IMR-90 (cell line): ENCODE measurements at regions not wholly inside any gene's neighbourhood (a gene's known extent, or its start where the extent isn't known, plus 50 kb on each side); places are given as distances from the start of the nearest gene placed in this dataset.

ENCODE experiments used
- ATAC-seq: fragments of 200-7000 bp; cut with Tn5 transposase; 2 replicates; pipeline ENCODE4 v1.9.1; 2020; ENCODE audit warnings: low read depth, mild to moderate bottlenecking, moderate library complexity
- BruUV-seq: library from RNA; stranded (reverse); fragments of 400-500 nt; replicated peaks from 2 replicates; lab custom pipeline; 2021; lab: Mats Ljungman, UMichigan
- CTCF ChIA-PET: fragments of 300-600 bp; formaldehyde crosslinking; extraction: SDS; loops from one replicate; lab custom pipeline; 2021; ENCODE audit warnings: antibody characterized with exemption; lab: Yijun Ruan, JAX
- POLR2A ChIA-PET: fragments of 300-600 bp; sonication (Branson Sonifier 250); formaldehyde crosslinking; loops from one replicate; lab custom pipeline; 2022; ENCODE audit warnings: antibody characterized with exemption; ENCODE audit not compliant: unreplicated experiment; lab: Charles Lee
- DNase-seq: peaks from one replicate; pipeline ENCODE4 v3.0.0; 2013
- H2AFZ ChIP-seq: replicated peaks from 2 replicates; pipeline ENCODE3; 2013; ENCODE audit warnings: low read length, mild to moderate bottlenecking; ENCODE audit not compliant: poor library complexity
- H2AK5ac ChIP-seq: 2 replicates; pipeline ENCODE4 v1.6.1; 2013; ENCODE audit warnings: low read depth, low read length, inconsistent platforms
- H2AK9ac ChIP-seq: replicated peaks from 2 replicates; pipeline ENCODE3; 2013; ENCODE audit warnings: mild to moderate bottlenecking, low read depth, low read length, moderate library complexity; ENCODE audit not compliant: poor library complexity
- H2BK120ac ChIP-seq: 2 replicates; pipeline ENCODE4 v1.6.1; 2013; ENCODE audit warnings: low read depth, low read length, inconsistent platforms
- H2BK15ac ChIP-seq: 3 replicates; pipeline ENCODE4 v1.6.1; 2013; ENCODE audit warnings: low read depth, low read length, inconsistent platforms
- H2BK20ac ChIP-seq: 2 replicates; pipeline ENCODE4 v1.6.1; 2013; ENCODE audit warnings: low read depth, mild to moderate bottlenecking, inconsistent platforms, low read length, moderate library complexity
- H2BK5ac ChIP-seq: 2 replicates; pipeline ENCODE4 v1.6.1; 2013; ENCODE audit warnings: mild to moderate bottlenecking, low read depth, low read length, inconsistent platforms; ENCODE audit not compliant: poor library complexity, severe bottlenecking
- H3K14ac ChIP-seq: replicated peaks from 2 replicates; pipeline ENCODE4 v1.6.1; 2013; ENCODE audit warnings: low read depth, low read length, inconsistent platforms
- H3K18ac ChIP-seq: 2 replicates; pipeline ENCODE4 v1.6.1; 2013; ENCODE audit warnings: low read depth, low read length, control low read depth
- H3K23ac ChIP-seq: 2 replicates; pipeline ENCODE4 v1.6.1; 2013; ENCODE audit warnings: low read depth, low read length, inconsistent platforms
- H3K27ac ChIP-seq: 2 replicates; pipeline ENCODE4 v1.5.1; 2013; ENCODE audit warnings: mild to moderate bottlenecking, control low read depth, low read length; ENCODE audit not compliant: insufficient read depth
- H3K27me3 ChIP-seq: 2 replicates; pipeline ENCODE4 v1.6.1; 2013; ENCODE audit warnings: low read length; ENCODE audit not compliant: control insufficient read depth, insufficient read depth
- H3K36me3 ChIP-seq: 2 replicates; pipeline ENCODE4 v1.6.1; 2013; ENCODE audit warnings: low read length, mixed read lengths; ENCODE audit not compliant: control insufficient read depth, insufficient read depth
- H3K4ac ChIP-seq: 2 replicates; pipeline ENCODE4 v1.6.1; 2013; ENCODE audit warnings: low read depth, low read length, inconsistent platforms
- H3K4me1 ChIP-seq: 2 replicates; pipeline ENCODE4 v1.6.1; 2013; ENCODE audit warnings: low read length, mixed read lengths; ENCODE audit not compliant: control insufficient read depth, insufficient read depth
- H3K4me2 ChIP-seq: 2 replicates; pipeline ENCODE4 v1.6.1; 2013; ENCODE audit warnings: low read depth, mild to moderate bottlenecking, control low read depth, low read length, moderate library complexity
- H3K4me3 ChIP-seq: 2 replicates; pipeline ENCODE4 v1.5.1; 2013; ENCODE audit warnings: low read depth, mild to moderate bottlenecking, control low read depth, low read length, moderate library complexity; ENCODE audit not compliant: insufficient read depth
- H3K56ac ChIP-seq: 2 replicates; pipeline ENCODE4 v1.6.1; 2013; ENCODE audit warnings: low read length, inconsistent platforms; ENCODE audit not compliant: insufficient read depth; ENCODE audit errors: extremely low read depth
- H3K79me1 ChIP-seq, 2 experiments: 2 replicates each; pipeline ENCODE4 v1.6.1; 2013; ENCODE audit warnings: low read length in 2 of 2, inconsistent platforms in 1 of 2, low read depth in 1 of 2
- H3K9ac ChIP-seq: 2 replicates; pipeline ENCODE4 v1.6.1; 2013; ENCODE audit warnings: low read depth, low read length, control low read depth
- H3K9me1 ChIP-seq: 2 replicates; pipeline ENCODE4 v1.6.1; 2013; ENCODE audit warnings: low read length, inconsistent platforms; ENCODE audit not compliant: insufficient read depth
- H3K9me3 ChIP-seq: 2 replicates; pipeline ENCODE4 v1.6.1; 2013; ENCODE audit warnings: low read length; ENCODE audit not compliant: control insufficient read depth, insufficient read depth
- H4K20me1 ChIP-seq: 2 replicates; pipeline ENCODE4 v1.6.1; 2013; ENCODE audit warnings: low read length, inconsistent platforms; ENCODE audit not compliant: insufficient read depth
- H4K5ac ChIP-seq: 2 replicates; pipeline ENCODE4 v1.6.1; 2013; ENCODE audit warnings: mild to moderate bottlenecking, low read depth, low read length, control low read depth
- H4K8ac ChIP-seq, 2 experiments: 2 replicates each; pipeline ENCODE4 v1.6.1; 2013; ENCODE audit warnings: low read depth in 2 of 2, low read length in 2 of 2, control low read depth in 1 of 2, inconsistent platforms in 1 of 2
- H4K91ac ChIP-seq: 2 replicates; pipeline ENCODE4 v1.6.1; 2013; ENCODE audit warnings: low read depth, low read length, inconsistent platforms; ENCODE audit not compliant: insufficient read depth
- BHLHE40 ChIP-seq: fragments of 150-350 bp; IDR thresholded peaks from 2 replicates; pipeline ENCODE4 v1.6.1; 2016; ENCODE audit warnings: mild to moderate bottlenecking, low read depth, low read length
- CEBPB ChIP-seq: IDR thresholded peaks from 2 replicates; pipeline ENCODE4 v1.6.1; 2012; ENCODE audit warnings: low read depth, low read length, improper control_type of control experiment
- CHD1 ChIP-seq: IDR thresholded peaks from 2 replicates; pipeline ENCODE4 v1.6.1; 2012; ENCODE audit warnings: low read depth, low read length, improper control_type of control experiment
- FOS ChIP-seq: fragments of 150-350 bp; IDR thresholded peaks from 2 replicates; pipeline ENCODE4 v1.6.1; 2016; ENCODE audit warnings: low read depth, low read length
- MAFK ChIP-seq: IDR thresholded peaks from 2 replicates; pipeline ENCODE4 v1.6.1; 2012; ENCODE audit warnings: low read depth, low read length, improper control_type of control experiment
- MAZ ChIP-seq: IDR thresholded peaks from 2 replicates; pipeline ENCODE4 v1.6.1; 2012; ENCODE audit warnings: low read depth, mild to moderate bottlenecking, low read length, improper control_type of control experiment, moderate library complexity, borderline replicate concordance
- MXI1 ChIP-seq: IDR thresholded peaks from 2 replicates; pipeline ENCODE4 v1.6.1; 2012; ENCODE audit warnings: low read depth, mild to moderate bottlenecking, low read length, moderate library complexity, borderline replicate concordance
- NFE2L2 ChIP-seq: fragments of 150-350 bp; IDR thresholded peaks from 2 replicates; pipeline ENCODE4 v1.6.1; 2016; ENCODE audit warnings: low read depth, mild to moderate bottlenecking, low read length
- POLR2A ChIP-seq: IDR thresholded peaks from 2 replicates; pipeline ENCODE4 v1.6.1; 2012; ENCODE audit warnings: mild to moderate bottlenecking, low read depth, low read length
- RAD21 ChIP-seq: IDR thresholded peaks from 2 replicates; pipeline ENCODE4 v1.6.1; 2012; ENCODE audit warnings: low read length, improper control_type of control experiment
- RCOR1 ChIP-seq: IDR thresholded peaks from 2 replicates; pipeline ENCODE4 v1.6.1; 2012; ENCODE audit warnings: mild to moderate bottlenecking, low read length, improper control_type of control experiment; ENCODE audit not compliant: insufficient replicate concordance
- RFX5 ChIP-seq: IDR thresholded peaks from 2 replicates; pipeline ENCODE4 v1.8.0; 2012; ENCODE audit warnings: low read depth, mild to moderate bottlenecking, low read length, moderate library complexity
- SMC3 ChIP-seq: fragments of 150-350 bp; IDR thresholded peaks from 2 replicates; pipeline ENCODE4 v1.6.1; 2016; ENCODE audit warnings: low read depth, mild to moderate bottlenecking, antibody characterized with exemption, low read length, moderate library complexity
- USF2 ChIP-seq: fragments of 150-350 bp; IDR thresholded peaks from 2 replicates; pipeline ENCODE4 v1.6.1; 2017; ENCODE audit warnings: mild to moderate bottlenecking, antibody characterized with exemption, low read length, low read depth
- WGBS, 2 experiments: methylation state at CpG; one replicate each; pipeline versions ENCODE4 v1.1.5 to v1.1.7; 2013; ENCODE audit warnings: missing lambda C conversion rate in 2 of 2; ENCODE audit not compliant: insufficient read length in 1 of 2; ENCODE audit errors: extremely low coverage in 2 of 2; 5-methylcytosine and 5-hydroxymethylcytosine counted together
- dilution Hi-C: fragments of 300-500 bp; cut with HindIII; formaldehyde crosslinking; loops from one replicate; pipeline ENCODE4 v1.14.3; 2018; ENCODE audit warnings: low sequenced_read_pairs; ENCODE audit not compliant: unreplicated experiment
- in situ Hi-C: fragments of 300-500 bp; cut with MboI; formaldehyde crosslinking; loops from 3 replicates; pipeline ENCODE4 v1.14.3; 2019; ENCODE audit warnings: low sequenced_read_pairs, inconsistent platforms, mixed read lengths
- intact Hi-C: fragments of 100-400 bp; cut with micrococcal nuclease; formaldehyde crosslinking; loops from 2 replicates; pipeline ENCODE4 v1.10.0; 2022
- TF ChIP-seq, protein P1 (sequence below): conservative IDR thresholded peaks from 2 replicates; pipeline ENCODE4 v1.5.1; 2012; ENCODE audit warnings: mild to moderate bottlenecking, low read depth, low read length, improper control_type of control experiment
- TF ChIP-seq, protein P2 (sequence below): fragments of 150-350 bp; IDR thresholded peaks from 2 replicates; pipeline ENCODE4 v1.6.1; 2016; ENCODE audit warnings: low read depth, mild to moderate bottlenecking, low read length, moderate library complexity, borderline replicate concordance

DNA sequence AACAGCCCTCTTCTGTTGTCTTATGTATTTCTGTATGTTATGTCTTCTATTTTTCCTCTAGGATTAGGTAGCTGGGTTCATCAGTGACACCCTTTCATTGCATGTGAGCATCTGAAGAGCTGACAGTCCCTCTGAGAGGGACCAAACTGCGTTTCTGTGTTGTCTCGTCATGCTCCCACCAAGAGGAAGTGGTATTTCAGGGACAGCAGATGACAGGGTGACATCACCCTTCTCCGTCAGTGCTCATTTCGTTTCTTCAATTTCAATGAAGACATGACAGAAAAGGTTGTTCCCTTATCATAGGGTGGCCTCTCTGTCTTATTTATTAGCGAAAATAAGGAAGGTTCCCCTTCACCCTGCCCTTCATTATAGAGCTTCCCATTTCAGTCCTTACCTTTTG, 225.9 kb upstream of the NR4A3 start:
- Histone ChIP-seq H3K56ac (no peak overlapping the region), H3K14ac (no peak overlapping the region), H2BK15ac (no peak overlapping the region), H2AK9ac (no peak overlapping the region), H2AK5ac (no peak overlapping the region), H3K27ac (no peak overlapping the region), H3K27me3 (peaks cover 5% of the 10 kb centered on the region), H2BK20ac (no peak overlapping the region), H4K8ac (no peak overlapping the region), H3K18ac (no peak overlapping the region), H3K4me3 (no peak overlapping the region), H2AFZ (no peak overlapping the region), H3K9me1 (no peaks in the 10 kb centered on the region), H3K9me3 (no peaks in the 10 kb centered on the region), H2BK120ac (no peak overlapping the region), H3K4ac (no peak overlapping the region), H3K79me1 (no peaks in the 10 kb centered on the region), H2BK5ac (no peak overlapping the region), H3K23ac (no peak overlapping the region), H3K9ac (no peak overlapping the region), H4K20me1 (no peaks in the 10 kb centered on the region), H4K5ac (no peak overlapping the region), H3K36me3 (no peaks in the 10 kb centered on the region), H4K91ac (no peak overlapping the region), H3K4me2 (no peak overlapping the region), H3K4me1 (no peaks in the 10 kb centered on the region)
- TF ChIP-seq, protein P1, sequence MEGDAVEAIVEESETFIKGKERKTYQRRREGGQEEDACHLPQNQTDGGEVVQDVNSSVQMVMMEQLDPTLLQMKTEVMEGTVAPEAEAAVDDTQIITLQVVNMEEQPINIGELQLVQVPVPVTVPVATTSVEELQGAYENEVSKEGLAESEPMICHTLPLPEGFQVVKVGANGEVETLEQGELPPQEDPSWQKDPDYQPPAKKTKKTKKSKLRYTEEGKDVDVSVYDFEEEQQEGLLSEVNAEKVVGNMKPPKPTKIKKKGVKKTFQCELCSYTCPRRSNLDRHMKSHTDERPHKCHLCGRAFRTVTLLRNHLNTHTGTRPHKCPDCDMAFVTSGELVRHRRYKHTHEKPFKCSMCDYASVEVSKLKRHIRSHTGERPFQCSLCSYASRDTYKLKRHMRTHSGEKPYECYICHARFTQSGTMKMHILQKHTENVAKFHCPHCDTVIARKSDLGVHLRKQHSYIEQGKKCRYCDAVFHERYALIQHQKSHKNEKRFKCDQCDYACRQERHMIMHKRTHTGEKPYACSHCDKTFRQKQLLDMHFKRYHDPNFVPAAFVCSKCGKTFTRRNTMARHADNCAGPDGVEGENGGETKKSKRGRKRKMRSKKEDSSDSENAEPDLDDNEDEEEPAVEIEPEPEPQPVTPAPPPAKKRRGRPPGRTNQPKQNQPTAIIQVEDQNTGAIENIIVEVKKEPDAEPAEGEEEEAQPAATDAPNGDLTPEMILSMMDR: no peak
- TF ChIP-seq MAZ (no peak), NFE2L2 (no peak), BHLHE40 (no peak), RFX5 (no peak), POLR2A (no peak), MAFK (no peak), RAD21 (no peak), CHD1 (no peak), SMC3 (no peak), USF2 (no peak), MXI1 (no peak), FOS (no peak), CEBPB (no peak), RCOR1 (no peak)
- TF ChIP-seq, protein P2, sequence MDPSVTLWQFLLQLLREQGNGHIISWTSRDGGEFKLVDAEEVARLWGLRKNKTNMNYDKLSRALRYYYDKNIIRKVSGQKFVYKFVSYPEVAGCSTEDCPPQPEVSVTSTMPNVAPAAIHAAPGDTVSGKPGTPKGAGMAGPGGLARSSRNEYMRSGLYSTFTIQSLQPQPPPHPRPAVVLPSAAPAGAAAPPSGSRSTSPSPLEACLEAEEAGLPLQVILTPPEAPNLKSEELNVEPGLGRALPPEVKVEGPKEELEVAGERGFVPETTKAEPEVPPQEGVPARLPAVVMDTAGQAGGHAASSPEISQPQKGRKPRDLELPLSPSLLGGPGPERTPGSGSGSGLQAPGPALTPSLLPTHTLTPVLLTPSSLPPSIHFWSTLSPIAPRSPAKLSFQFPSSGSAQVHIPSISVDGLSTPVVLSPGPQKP: no peak
- BruUV-seq: no TSS peak
- WGBS, 2 experiments: no CpG with 5 or more reads among the region's 5 CpGs
- intact Hi-C loops (no loop called here), in situ Hi-C loops (no loop called here), dilution Hi-C loops (no loop called here)
- POLR2A ChIA-PET: no interaction called here
- no peak for ATAC-seq
- DNase-seq: no peak
- CTCF ChIA-PET: no interaction called here
